ENCODE measurements at regions not wholly inside any gene's neighbourhood (a gene's known extent, or its start where the extent isn't known, plus 50 kb on each side); places are given as distances from the start of the nearest gene placed in this dataset.

DNA sequence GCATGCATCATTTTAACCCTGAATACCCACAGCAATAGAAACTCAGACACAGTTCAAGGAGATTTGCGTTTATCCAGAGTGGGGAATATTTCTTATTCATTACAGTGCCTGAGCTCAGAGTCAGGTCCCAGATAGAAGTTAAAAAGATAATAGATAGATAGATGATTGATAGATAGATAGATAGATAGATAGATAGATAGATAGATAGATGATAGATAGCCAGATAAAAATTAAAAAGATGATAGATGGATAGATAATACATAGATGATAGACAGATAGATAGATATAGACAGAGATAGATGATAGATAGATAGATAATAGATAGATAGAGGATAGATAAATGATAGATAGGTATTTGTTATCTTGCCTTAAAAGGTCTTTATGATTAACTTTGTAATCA is 184.7 kb downstream of the MYLK4 start:
- no peak for DNase-seq
- H3K4me1 ChIP-seq (ENCODE audit: control insufficient read depth, insufficient read depth, low read length, poor library complexity, severe bottlenecking): no peaks in the 10 kb centered on the region
- H3K36me3 ChIP-seq (ENCODE audit: control insufficient read depth, insufficient read depth, low read length): no peaks in the 10 kb centered on the region
- no peak overlapping the region for H3K27ac ChIP-seq (ENCODE audit: insufficient read depth, low read length, poor library complexity, severe bottlenecking)
- H3K9me3 ChIP-seq (ENCODE audit: control insufficient read depth, low read length): no peaks in the 10 kb centered on the region
- H3K4me3 ChIP-seq (ENCODE audit: insufficient read depth, low read depth, low read length, poor library complexity, severe bottlenecking): no peak overlapping the region
- no peaks in the 10 kb centered on the region for H3K27me3 ChIP-seq (replicated peaks; ENCODE audit: control insufficient read depth, insufficient read depth, low read length, poor library complexity, severe bottlenecking)

DNA sequence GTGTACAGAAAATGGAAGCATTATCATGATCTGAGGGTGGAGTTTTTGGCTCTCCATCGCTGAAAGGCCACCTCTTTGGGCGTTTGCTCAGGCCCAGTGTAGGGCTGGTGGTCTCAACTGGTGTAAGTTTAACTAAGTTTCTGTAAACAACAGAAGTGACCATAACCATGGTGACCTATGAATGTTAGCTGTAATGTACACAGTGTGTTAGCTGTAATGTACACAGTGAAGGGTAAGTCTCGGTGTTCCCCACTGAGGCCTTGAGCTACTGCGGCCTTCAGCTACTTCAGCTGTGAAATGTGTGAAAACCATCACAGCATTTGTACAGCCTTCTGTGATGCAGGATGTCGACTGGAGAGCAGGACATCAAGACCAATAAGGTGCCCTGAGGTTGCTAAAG is 185.2 kb downstream of the MYLK4 start:
- Histone ChIP-seq H3K4me3 (ENCODE audit: insufficient read depth, low read depth, low read length, poor library complexity, severe bottlenecking) (no peak overlapping the region), H3K4me1 (ENCODE audit: control insufficient read depth, insufficient read depth, low read length, poor library complexity, severe bottlenecking) (no peaks in the 10 kb centered on the region), H3K27ac (ENCODE audit: insufficient read depth, low read length, poor library complexity, severe bottlenecking) (no peak overlapping the region), H3K9me3 (ENCODE audit: control insufficient read depth, low read length) (no peaks in the 10 kb centered on the region), H3K27me3 (replicated peaks; ENCODE audit: control insufficient read depth, insufficient read depth, low read length, poor library complexity, severe bottlenecking) (no peaks in the 10 kb centered on the region), H3K36me3 (ENCODE audit: control insufficient read depth, insufficient read depth, low read length) (no peaks in the 10 kb centered on the region)
- no peak for DNase-seq

DNA sequence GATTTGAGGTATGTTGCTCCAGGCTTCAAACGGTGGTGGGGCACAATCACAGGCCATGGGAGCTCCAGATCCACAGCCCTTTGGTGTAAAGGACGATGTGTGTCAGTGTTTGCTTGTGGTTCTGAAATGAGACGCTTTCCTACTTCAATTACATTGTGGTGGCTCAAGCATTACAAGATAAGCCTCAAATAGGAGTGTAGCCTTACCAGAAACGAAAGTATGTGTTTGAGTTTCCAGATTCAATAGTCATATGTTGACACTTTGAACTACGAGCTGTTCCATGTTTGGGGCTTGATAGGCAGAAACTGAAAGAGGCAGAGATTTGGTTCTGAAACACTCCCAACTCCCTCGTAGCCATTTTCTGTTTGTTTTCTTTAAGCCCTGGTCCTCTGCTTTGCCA is 187.1 kb downstream of the MYLK4 start:
- Histone ChIP-seq H3K27ac (ENCODE audit: insufficient read depth, low read length, poor library complexity, severe bottlenecking) (no peak overlapping the region), H3K4me1 (ENCODE audit: control insufficient read depth, insufficient read depth, low read length, poor library complexity, severe bottlenecking) (no peaks in the 10 kb centered on the region), H3K27me3 (replicated peaks; ENCODE audit: control insufficient read depth, insufficient read depth, low read length, poor library complexity, severe bottlenecking) (no peaks in the 10 kb centered on the region), H3K36me3 (ENCODE audit: control insufficient read depth, insufficient read depth, low read length) (no peaks in the 10 kb centered on the region), H3K4me3 (ENCODE audit: insufficient read depth, low read depth, low read length, poor library complexity, severe bottlenecking) (no peak overlapping the region), H3K9me3 (ENCODE audit: control insufficient read depth, low read length) (no peaks in the 10 kb centered on the region)
- DNase-seq: no peak

DNA sequence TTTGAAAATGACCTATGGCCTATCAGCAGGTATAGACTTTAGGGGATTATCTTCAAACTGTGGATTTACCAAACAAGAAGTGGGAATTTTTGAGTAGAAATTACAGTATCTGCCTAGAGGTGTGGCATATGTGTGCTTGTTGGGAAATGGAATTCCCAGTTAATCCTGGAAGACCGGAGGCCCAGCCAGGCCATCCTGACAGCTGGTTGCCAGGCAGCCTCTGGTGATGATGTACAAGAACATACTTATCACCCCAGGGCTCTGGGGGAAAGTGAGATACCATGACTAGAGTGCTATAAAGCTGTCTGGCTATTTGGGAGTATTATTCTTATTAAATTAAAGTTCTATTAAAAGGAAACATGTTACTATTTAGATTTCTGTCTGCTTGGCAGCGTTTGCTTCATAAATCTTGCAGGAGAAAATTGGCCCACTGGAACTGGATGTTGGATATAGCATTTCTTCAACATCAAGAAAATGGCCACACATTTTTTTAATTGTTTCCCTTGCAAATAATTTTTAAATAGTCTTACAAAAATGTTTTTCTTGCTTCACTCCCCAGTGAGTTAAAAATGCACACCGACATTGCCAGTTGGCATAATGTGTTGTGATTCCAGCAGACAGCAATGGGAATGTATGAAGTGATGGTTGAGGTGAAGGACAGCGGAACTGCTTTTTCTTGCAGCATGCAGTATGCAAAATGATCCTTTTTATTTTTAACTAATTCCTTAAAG is 187.8 kb downstream of the MYLK4 start:
- DNase-seq: no peak
- Histone ChIP-seq H3K9me3 (ENCODE audit: control insufficient read depth, low read length) (no peaks in the 10 kb centered on the region), H3K4me1 (ENCODE audit: control insufficient read depth, insufficient read depth, low read length, poor library complexity, severe bottlenecking) (no peaks in the 10 kb centered on the region), H3K27ac (ENCODE audit: insufficient read depth, low read length, poor library complexity, severe bottlenecking) (no peak overlapping the region), H3K4me3 (ENCODE audit: insufficient read depth, low read depth, low read length, poor library complexity, severe bottlenecking) (no peak overlapping the region), H3K36me3 (ENCODE audit: control insufficient read depth, insufficient read depth, low read length) (no peaks in the 10 kb centered on the region), H3K27me3 (replicated peaks; ENCODE audit: control insufficient read depth, insufficient read depth, low read length, poor library complexity, severe bottlenecking) (no peaks in the 10 kb centered on the region)

DNA sequence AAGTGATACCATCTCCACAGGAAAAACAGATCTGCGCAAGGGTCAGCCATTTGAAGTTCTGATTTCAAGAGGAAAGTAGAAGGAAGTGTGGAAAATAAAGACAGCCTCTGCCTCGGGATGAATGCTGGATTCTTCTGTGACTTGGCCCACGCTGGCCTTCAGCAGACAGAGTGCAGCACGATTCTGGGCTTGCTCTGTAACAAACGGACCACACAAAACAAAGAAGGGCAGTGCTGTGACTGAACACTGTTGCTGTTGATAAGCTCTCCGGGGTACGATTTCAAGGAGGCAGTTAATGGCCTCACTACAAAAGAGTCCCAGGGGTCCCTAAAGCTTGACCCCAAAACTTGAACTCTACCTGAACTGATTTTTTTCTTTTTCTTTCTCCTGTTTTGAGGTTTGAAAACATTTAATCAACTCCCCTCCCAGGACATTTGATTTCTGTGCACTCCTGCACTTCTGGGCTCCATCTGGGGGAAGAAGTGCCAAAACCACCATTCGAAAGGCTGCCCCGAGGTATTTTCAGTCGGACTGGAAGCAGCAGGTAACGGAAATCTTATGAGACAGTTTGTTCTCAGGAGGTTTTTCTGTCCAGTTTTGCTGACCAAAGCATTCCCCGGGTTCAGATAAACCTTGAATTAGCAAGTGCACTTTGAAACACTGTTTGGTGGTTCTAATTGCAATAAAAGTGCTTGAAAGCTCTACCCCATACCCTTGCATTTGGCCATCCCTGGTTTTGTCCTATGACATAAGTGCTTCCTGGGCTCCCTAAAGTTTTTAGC is 189.6 kb downstream of the MYLK4 start:
- Histone ChIP-seq H3K27ac (ENCODE audit: insufficient read depth, low read length, poor library complexity, severe bottlenecking) (no peak overlapping the region), H3K36me3 (ENCODE audit: control insufficient read depth, insufficient read depth, low read length) (no peaks in the 10 kb centered on the region)
- DNase-seq: no peak

DNA sequence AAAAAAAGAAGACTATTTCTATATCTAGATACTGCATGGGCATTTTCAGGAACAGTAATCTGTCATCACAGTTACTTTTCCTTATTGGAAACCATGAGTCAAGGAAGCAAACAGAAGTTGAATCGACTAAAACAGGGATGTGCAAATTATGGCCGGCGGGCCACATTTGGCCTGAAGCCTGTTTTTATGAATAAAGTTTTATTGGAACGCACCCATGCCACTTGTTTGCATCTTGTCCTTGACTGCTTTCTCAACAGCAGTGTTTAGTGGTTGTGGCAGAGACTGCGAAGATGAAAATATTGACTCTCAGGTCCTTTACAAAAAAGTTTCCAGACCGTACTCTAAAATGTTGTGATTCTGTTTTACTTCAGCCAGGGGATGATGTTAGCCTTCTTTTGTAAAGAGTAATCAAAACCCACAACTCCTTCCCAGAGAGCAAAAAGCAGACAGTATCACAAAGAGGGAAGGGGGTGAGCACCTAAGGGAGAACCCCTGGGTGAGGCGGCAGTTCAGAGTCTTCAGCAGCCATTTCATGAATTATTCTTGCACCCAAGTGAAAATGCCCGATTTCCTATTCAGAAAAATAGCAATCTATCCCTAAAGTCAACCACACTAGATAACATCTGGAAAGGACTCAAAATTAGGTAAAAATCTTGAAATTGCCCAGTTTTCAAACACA is 190.4 kb downstream of the MYLK4 start:
- H3K4me3 ChIP-seq (ENCODE audit: insufficient read depth, low read depth, low read length, poor library complexity, severe bottlenecking): no peak overlapping the region

More for the DNA sequence above, 189.6 kb downstream of the MYLK4 start:
- Histone ChIP-seq H3K4me1 (ENCODE audit: control insufficient read depth, insufficient read depth, low read length, poor library complexity, severe bottlenecking) (no peaks in the 10 kb centered on the region), H3K27me3 (replicated peaks; ENCODE audit: control insufficient read depth, insufficient read depth, low read length, poor library complexity, severe bottlenecking) (no peaks in the 10 kb centered on the region), H3K4me3 (ENCODE audit: insufficient read depth, low read depth, low read length, poor library complexity, severe bottlenecking) (no peak overlapping the region), H3K9me3 (ENCODE audit: control insufficient read depth, low read length) (no peaks in the 10 kb centered on the region)

DNA sequence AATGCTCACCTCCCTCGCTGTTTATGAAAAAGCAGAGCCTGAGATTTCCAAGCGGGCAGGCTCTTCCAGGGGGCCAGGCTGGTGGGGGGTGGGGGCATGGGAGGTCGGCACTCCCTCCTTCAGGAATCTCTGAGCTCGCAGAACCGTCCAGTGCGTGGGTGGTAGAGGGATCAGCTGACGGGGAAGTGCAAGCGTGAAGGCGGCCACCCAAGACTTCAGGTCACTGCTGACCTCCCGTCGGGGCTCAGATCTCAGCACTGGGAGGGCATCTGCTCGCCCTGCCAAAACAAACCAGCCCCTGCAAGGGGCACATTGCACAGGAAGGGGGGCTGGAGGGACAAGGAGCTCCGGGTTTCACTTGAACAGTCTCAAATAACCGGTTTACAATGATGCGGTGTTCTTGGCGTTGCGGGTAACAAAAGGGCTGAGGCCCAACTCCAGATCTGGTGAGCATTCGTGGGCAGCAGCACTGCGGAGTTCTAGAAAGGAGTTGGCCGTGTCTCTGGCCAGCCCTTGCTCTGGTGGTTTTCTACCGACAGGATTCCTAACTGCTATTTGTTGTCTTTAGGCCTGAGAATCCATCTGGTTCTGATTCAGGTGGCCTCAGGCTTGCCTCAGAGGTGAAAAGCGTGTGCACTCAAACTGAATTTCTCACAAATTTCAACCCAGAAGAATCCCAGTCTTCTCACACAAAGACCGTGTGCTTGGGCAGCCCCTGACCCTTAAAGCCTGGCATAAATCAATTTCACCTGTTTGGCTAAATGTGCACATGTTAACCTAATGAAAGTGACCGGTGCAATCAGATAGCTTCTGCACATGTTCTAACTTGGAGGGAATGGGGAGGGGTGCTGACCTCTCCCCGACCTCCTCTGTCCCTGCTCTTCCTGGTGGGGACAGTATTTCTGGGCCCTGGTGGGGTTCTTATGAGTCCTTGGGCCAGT is 191.6 kb downstream of the MYLK4 start:
- no peaks in the 10 kb centered on the region for H3K36me3 ChIP-seq (ENCODE audit: control insufficient read depth, insufficient read depth, low read length)
- no peaks in the 10 kb centered on the region for H3K4me1 ChIP-seq (ENCODE audit: control insufficient read depth, insufficient read depth, low read length, poor library complexity, severe bottlenecking)
- H3K27me3 ChIP-seq (replicated peaks; ENCODE audit: control insufficient read depth, insufficient read depth, low read length, poor library complexity, severe bottlenecking): no peaks in the 10 kb centered on the region
- H3K4me3 ChIP-seq (ENCODE audit: insufficient read depth, low read depth, low read length, poor library complexity, severe bottlenecking): no peak overlapping the region
- no peak overlapping the region for H3K27ac ChIP-seq (ENCODE audit: insufficient read depth, low read length, poor library complexity, severe bottlenecking)
- no peaks in the 10 kb centered on the region for H3K9me3 ChIP-seq (ENCODE audit: control insufficient read depth, low read length)
- DNase-seq: no peak

More for the DNA sequence above, 190.4 kb downstream of the MYLK4 start:
- H3K27me3 ChIP-seq (replicated peaks; ENCODE audit: control insufficient read depth, insufficient read depth, low read length, poor library complexity, severe bottlenecking): no peaks in the 10 kb centered on the region
- no peaks in the 10 kb centered on the region for H3K9me3 ChIP-seq (ENCODE audit: control insufficient read depth, low read length)
- H3K4me1 ChIP-seq (ENCODE audit: control insufficient read depth, insufficient read depth, low read length, poor library complexity, severe bottlenecking): no peaks in the 10 kb centered on the region
- no peaks in the 10 kb centered on the region for H3K36me3 ChIP-seq (ENCODE audit: control insufficient read depth, insufficient read depth, low read length)
- no peak for DNase-seq
- H3K27ac ChIP-seq (ENCODE audit: insufficient read depth, low read length, poor library complexity, severe bottlenecking): no peak overlapping the region

DNA sequence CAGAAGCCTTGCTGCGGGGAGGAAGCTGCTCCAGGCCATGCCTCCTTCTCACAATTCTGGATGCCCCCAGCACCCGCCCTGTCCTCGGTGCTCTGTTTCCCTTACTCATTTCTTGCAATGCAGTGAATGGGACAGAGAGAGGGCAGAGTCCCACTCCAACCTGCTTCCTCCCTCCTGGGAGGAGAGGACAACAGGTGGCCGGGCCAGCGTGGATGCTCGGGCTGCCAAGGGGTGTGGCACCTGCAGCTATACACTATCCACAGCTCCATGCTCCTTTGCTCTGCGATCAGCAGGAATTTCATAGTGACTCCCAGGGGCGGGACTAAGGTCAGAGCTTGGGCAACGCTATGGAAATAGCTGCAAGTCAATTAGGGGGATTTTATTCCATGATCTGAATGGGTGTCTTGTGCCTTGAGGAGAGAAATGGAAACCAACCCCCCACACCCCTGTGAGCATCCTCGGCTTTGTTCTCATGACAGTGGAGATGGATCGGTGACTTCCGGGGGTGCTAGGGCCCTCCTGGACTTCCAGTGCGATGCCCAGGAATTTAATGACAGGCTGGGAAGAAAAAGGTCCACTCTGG is 192.5 kb downstream of the MYLK4 start:
- Histone ChIP-seq H3K4me3 (ENCODE audit: insufficient read depth, low read depth, low read length, poor library complexity, severe bottlenecking) (no peak overlapping the region), H3K36me3 (ENCODE audit: control insufficient read depth, insufficient read depth, low read length) (no peaks in the 10 kb centered on the region), H3K27me3 (replicated peaks; ENCODE audit: control insufficient read depth, insufficient read depth, low read length, poor library complexity, severe bottlenecking) (no peaks in the 10 kb centered on the region), H3K27ac (ENCODE audit: insufficient read depth, low read length, poor library complexity, severe bottlenecking) (no peak overlapping the region), H3K4me1 (ENCODE audit: control insufficient read depth, insufficient read depth, low read length, poor library complexity, severe bottlenecking) (no peaks in the 10 kb centered on the region), H3K9me3 (ENCODE audit: control insufficient read depth, low read length) (no peaks in the 10 kb centered on the region)
- no peak for DNase-seq

DNA sequence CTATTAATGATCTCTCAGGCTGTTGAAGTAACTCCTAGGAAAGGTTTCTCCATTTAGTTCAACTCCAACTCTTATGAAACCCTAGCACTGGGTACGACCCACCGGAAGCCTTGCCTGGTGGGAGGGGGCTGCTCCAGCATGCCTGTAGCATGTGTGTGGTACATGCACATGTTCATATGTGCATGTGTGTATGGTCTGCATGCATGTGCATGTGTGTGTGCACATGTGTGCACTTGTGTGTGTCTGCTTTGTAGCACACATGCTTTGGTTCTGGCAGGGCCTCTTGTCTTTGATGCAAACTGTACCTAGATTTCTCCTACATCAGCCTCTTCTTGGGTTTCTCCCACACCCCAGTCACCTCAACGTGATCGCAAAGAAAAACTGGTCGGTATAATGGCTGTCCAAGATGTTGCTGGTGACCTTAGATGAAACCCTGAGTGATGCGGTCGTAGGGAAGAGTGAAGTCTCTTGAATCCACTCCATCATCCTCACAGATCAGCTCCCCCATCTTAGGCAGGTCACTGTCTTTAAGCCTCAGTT is 193.5 kb downstream of the MYLK4 start:
- no peak overlapping the region for H3K4me3 ChIP-seq (ENCODE audit: insufficient read depth, low read depth, low read length, poor library complexity, severe bottlenecking)
- no peak overlapping the region for H3K27ac ChIP-seq (ENCODE audit: insufficient read depth, low read length, poor library complexity, severe bottlenecking)
- no peaks in the 10 kb centered on the region for H3K9me3 ChIP-seq (ENCODE audit: control insufficient read depth, low read length)
- no peaks in the 10 kb centered on the region for H3K4me1 ChIP-seq (ENCODE audit: control insufficient read depth, insufficient read depth, low read length, poor library complexity, severe bottlenecking)
- DNase-seq: no peak
- no peaks in the 10 kb centered on the region for H3K36me3 ChIP-seq (ENCODE audit: control insufficient read depth, insufficient read depth, low read length)
- no peaks in the 10 kb centered on the region for H3K27me3 ChIP-seq (replicated peaks; ENCODE audit: control insufficient read depth, insufficient read depth, low read length, poor library complexity, severe bottlenecking)

Data from effector memory CD4-positive, alpha-beta T cell (primary cell).